Transverse colon (tissue), 4 donors: ENCODE measurements at regions not wholly inside any gene's neighbourhood (a gene's known extent, or its start where the extent isn't known, plus 50 kb on each side); places are given as distances from the start of the nearest gene placed in this dataset.

ENCODE experiments used
- CTCF ChIP-seq, 5 experiments: fragments of 200-600 bp in 3 of 5; fragments of 450-650 bp in 2 of 5; sonication (generic) in 3 of 5; IDR thresholded peaks; 1 replicate in 2 of 5; 2 replicates in 3 of 5; pipeline ENCODE4 v1.5.1; 2016 to 2017; ENCODE audit warnings: antibody characterized with exemption in 5 of 5, inconsistent platforms in 3 of 5, mild to moderate bottlenecking in 2 of 5, moderate library complexity in 1 of 5
- EP300 ChIP-seq: sonication (generic); formaldehyde crosslinking; IDR thresholded peaks from one replicate; pipeline ENCODE4 v1.6.1; 2017; ENCODE audit warnings: antibody characterized with exemption, low read depth
- POLR2A ChIP-seq: fragments of 450-650 bp; IDR thresholded peaks from one replicate; pipeline ENCODE4 v1.6.1; 2016; ENCODE audit warnings: antibody characterized with exemption, mild to moderate bottlenecking, moderate library complexity
- POLR2AphosphoS5 ChIP-seq, 3 donors: sonication (generic); formaldehyde crosslinking; IDR thresholded peaks; one replicate each; pipeline ENCODE4 v1.6.1; 2016; ENCODE audit warnings: antibody characterized with exemption in 3 of 3

- TF ChIP-seq CTCF (IDR thresholded peaks at IDR 0.05), result no peak
- no peak for TF ChIP-seq POLR2AphosphoS5 (IDR thresholded peaks at IDR 0.05)
- TF ChIP-seq EP300, result no peak
- no peak for TF ChIP-seq POLR2A
Measured at GRCh38 chr14:87430214-87430613, 562.8 kb downstream of the GALC start.
